K562 (cell line): ENCODE measurements at regions not wholly inside any gene's neighbourhood (a gene's known extent, or its start where the extent isn't known, plus 50 kb on each side); places are given as distances from the start of the nearest gene placed in this dataset.

Source experiments
- CTCF ChIP-seq, 3 experiments: IDR thresholded peaks in 2 of 3; conservative IDR thresholded peaks in 1 of 3; 2 replicates each; pipeline ENCODE4 v1.5.1; 2011 to 2012; ENCODE audit warnings: low read length in 3 of 3, mild to moderate bottlenecking in 3 of 3, control low read depth in 2 of 3, improper control_type of control experiment in 1 of 3, inconsistent platforms in 1 of 3, low read depth in 1 of 3, mixed read lengths in 1 of 3, moderate library complexity in 1 of 3; ENCODE audit not compliant: insufficient read depth in 2 of 3
- IRF2 ChIP-seq: sonication (generic); formaldehyde crosslinking; IDR thresholded peaks from 2 replicates; pipeline ENCODE4 v1.8.1; 2022; ENCODE audit warnings: mild to moderate bottlenecking, missing genetic modification reagents
- KDM1A ChIP-seq, 2 experiments: fragments of 450-650 bp; IDR thresholded peaks; 2 replicates each; pipeline ENCODE4 v1.6.1; 2016; ENCODE audit warnings: mild to moderate bottlenecking in 2 of 2
- ZNF224 ChIP-seq: sonication (generic); formaldehyde crosslinking; IDR thresholded peaks from 2 replicates; pipeline ENCODE4 v1.8.0; 2022; ENCODE audit warnings: mild to moderate bottlenecking, missing genetic modification reagents

GRCh38 chr9:89888233-89888632, 283.4 kb downstream of the GADD45G start:
- no peak for TF ChIP-seq ZNF224
- TF ChIP-seq IRF2 (CRISPR knock-in tag) = no peak
- TF ChIP-seq KDM1A (IDR thresholded peaks at IDR 0.05) = no peak
- TF ChIP-seq CTCF (IDR thresholded peaks at IDR 0.05 in 2 of 3, conservative IDR thresholded peaks at IDR 0.05 in 1 of 3; ENCODE audit: insufficient read depth in 2 of 3, low read depth in 1 of 3, low read length in 3 of 3) = no peak
